ENCODE measurements at regions not wholly inside any gene's neighbourhood (a gene's known extent, or its start where the extent isn't known, plus 50 kb on each side); places are given as distances from the start of the nearest gene placed in this dataset.

GRCh38 chr5:114192108-114192507 lies 169.8 kb upstream of the KCNN2 start:
- Histone ChIP-seq H3K4me1 (ENCODE audit: control insufficient read depth, insufficient read depth, low read length) (no peaks in the 10 kb centered on the region), H3K27me3 (ENCODE audit: control insufficient read depth, insufficient read depth, low read length) (no peaks in the 10 kb centered on the region; the same call in 1 of the 2 replicates), H3K4me3 (ENCODE audit: low read depth in 2 of 2, low read length in 2 of 2) (no peak overlapping the region), H3K27ac (ENCODE audit: low read length) (no peak overlapping the region), H3K36me3 (ENCODE audit: control insufficient read depth, insufficient read depth, low read length) (no peaks in the 10 kb centered on the region), H3K9me3 (ENCODE audit: control insufficient read depth, insufficient read depth, low read depth, low read length) (no peaks in the 10 kb centered on the region)
- in situ Hi-C loops (cut with HindIII; ENCODE audit: low pct_unique_long_range_greater_than_20kb, low sequenced_read_pairs), result no loop called here
- ChIA-PET POLR2A (no interaction called here), CTCF (no interaction called here)
- TF ChIP-seq REST (IDR thresholded peaks at IDR 0.05; ENCODE audit: insufficient read depth in 1 of 2, low read depth in 2 of 2, low read length in 1 of 2), result no peak
- no peak for TF ChIP-seq TCF7L2 (IDR thresholded peaks at IDR 0.05; ENCODE audit: low read depth, low read length)
- ATAC-seq (no peak), DNase-seq (ENCODE audit: low read depth, low spot score) (no peak)
- intact Hi-C loops (cut with micrococcal nuclease; ENCODE audit: unreplicated experiment), result no loop called here
- no TSS peak for BruUV-seq (replicated peaks)

GRCh38 chr5:114201332-114201731 lies 160.5 kb upstream of the KCNN2 start:
- no peak overlapping the region for H3K4me3 ChIP-seq (ENCODE audit: low read depth in 2 of 2, low read length in 2 of 2)
- intact Hi-C loops (cut with micrococcal nuclease; ENCODE audit: unreplicated experiment) (no loop called here), in situ Hi-C loops (cut with HindIII; ENCODE audit: low pct_unique_long_range_greater_than_20kb, low sequenced_read_pairs) (no loop called here)
- no peaks in the 10 kb centered on the region for H3K36me3 ChIP-seq (ENCODE audit: control insufficient read depth, insufficient read depth, low read length)
- POLR2A ChIA-PET, result no interaction called here
- CTCF ChIA-PET, result no interaction called here
- no peaks in the 10 kb centered on the region for H3K27me3 ChIP-seq (ENCODE audit: control insufficient read depth, insufficient read depth, low read length)
- DNase-seq (ENCODE audit: low read depth, low spot score) (no peak), ATAC-seq (no peak)
- BruUV-seq (replicated peaks), result no TSS peak
- no peaks in the 10 kb centered on the region for H3K4me1 ChIP-seq (ENCODE audit: control insufficient read depth, insufficient read depth, low read length)
- TF ChIP-seq TCF7L2 (IDR thresholded peaks at IDR 0.05; ENCODE audit: low read depth, low read length) (no peak), SIN3A (IDR thresholded peaks at IDR 0.05; ENCODE audit: borderline replicate concordance, insufficient read depth, low read depth, low read length) (no peak), REST (IDR thresholded peaks at IDR 0.05; ENCODE audit: insufficient read depth in 1 of 2, low read depth in 2 of 2, low read length in 1 of 2) (no peak), POLR2AphosphoS5 (IDR thresholded peaks at IDR 0.05; ENCODE audit: low read depth, low read length) (no peak)
- TF ChIP-seq, protein P1, sequence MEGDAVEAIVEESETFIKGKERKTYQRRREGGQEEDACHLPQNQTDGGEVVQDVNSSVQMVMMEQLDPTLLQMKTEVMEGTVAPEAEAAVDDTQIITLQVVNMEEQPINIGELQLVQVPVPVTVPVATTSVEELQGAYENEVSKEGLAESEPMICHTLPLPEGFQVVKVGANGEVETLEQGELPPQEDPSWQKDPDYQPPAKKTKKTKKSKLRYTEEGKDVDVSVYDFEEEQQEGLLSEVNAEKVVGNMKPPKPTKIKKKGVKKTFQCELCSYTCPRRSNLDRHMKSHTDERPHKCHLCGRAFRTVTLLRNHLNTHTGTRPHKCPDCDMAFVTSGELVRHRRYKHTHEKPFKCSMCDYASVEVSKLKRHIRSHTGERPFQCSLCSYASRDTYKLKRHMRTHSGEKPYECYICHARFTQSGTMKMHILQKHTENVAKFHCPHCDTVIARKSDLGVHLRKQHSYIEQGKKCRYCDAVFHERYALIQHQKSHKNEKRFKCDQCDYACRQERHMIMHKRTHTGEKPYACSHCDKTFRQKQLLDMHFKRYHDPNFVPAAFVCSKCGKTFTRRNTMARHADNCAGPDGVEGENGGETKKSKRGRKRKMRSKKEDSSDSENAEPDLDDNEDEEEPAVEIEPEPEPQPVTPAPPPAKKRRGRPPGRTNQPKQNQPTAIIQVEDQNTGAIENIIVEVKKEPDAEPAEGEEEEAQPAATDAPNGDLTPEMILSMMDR (IDR thresholded peaks at IDR 0.05), result no peak
- H3K9me3 ChIP-seq (ENCODE audit: control insufficient read depth, insufficient read depth, low read depth, low read length), result no peaks in the 10 kb centered on the region; the same call in 1 of the 2 replicates
- no peak overlapping the region for H3K27ac ChIP-seq (ENCODE audit: low read length)

Measured in Panc1 (cell line).